ENCODE measurements at regions not wholly inside any gene's neighbourhood (a gene's known extent, or its start where the extent isn't known, plus 50 kb on each side); places are given as distances from the start of the nearest gene placed in this dataset.

- no peak for DNase-seq (ENCODE audit: low read depth)
- no peak for TF ChIP-seq CTCF (IDR thresholded peaks at IDR 0.05; ENCODE audit: insufficient read depth, low read depth, low read length)
- no peak overlapping the region for H3K4me3 ChIP-seq (ENCODE audit: low read depth, low read length)
Observed at GRCh38 chr2:193505620-193506019, 1310.9 kb upstream of the TMEFF2 start.

GRCh38 chr2:193502363-193503035 is 1307.8 kb upstream of the TMEFF2 start:
- no peak for DNase-seq (ENCODE audit: low read depth)
- TF ChIP-seq CTCF (IDR thresholded peaks at IDR 0.05; ENCODE audit: insufficient read depth, low read depth, low read length), result no peak
- peak overlapping the region; percentile 21 for H3K4me3 ChIP-seq (ENCODE audit: low read depth, low read length)

- H3K4me3 ChIP-seq (ENCODE audit: low read depth, low read length), result no peak overlapping the region
- TF ChIP-seq CTCF (IDR thresholded peaks at IDR 0.05; ENCODE audit: insufficient read depth, low read depth, low read length), result no peak
- DNase-seq (ENCODE audit: low read depth), result no peak
Observed at GRCh38 chr2:193496786-193497185, 1302.1 kb upstream of the TMEFF2 start.

GRCh38 chr2:193482557-193482956 is 1287.8 kb upstream of the TMEFF2 start:
- no peak for DNase-seq (ENCODE audit: low read depth)
- TF ChIP-seq CTCF (IDR thresholded peaks at IDR 0.05; ENCODE audit: insufficient read depth, low read depth, low read length), result no peak
- H3K4me3 ChIP-seq (ENCODE audit: low read depth, low read length), result no peak overlapping the region

GRCh38 chr2:193480187-193480586 is 1285.5 kb upstream of the TMEFF2 start:
- no peak for DNase-seq (ENCODE audit: low read depth)
- no peak overlapping the region for H3K4me3 ChIP-seq (ENCODE audit: low read depth, low read length)
- no peak for TF ChIP-seq CTCF (IDR thresholded peaks at IDR 0.05; ENCODE audit: insufficient read depth, low read depth, low read length)

- H3K4me3 ChIP-seq (ENCODE audit: low read depth, low read length), result no peak overlapping the region
- TF ChIP-seq CTCF (IDR thresholded peaks at IDR 0.05; ENCODE audit: insufficient read depth, low read depth, low read length), result no peak
- DNase-seq (ENCODE audit: low read depth), result no peak
Observed at GRCh38 chr2:193476171-193476800, 1281.6 kb upstream of the TMEFF2 start.

All from fibroblast of villous mesenchyme (primary cell).